Gastroesophageal sphincter (tissue), 4 donors: ENCODE measurements at regions not wholly inside any gene's neighbourhood (a gene's known extent, or its start where the extent isn't known, plus 50 kb on each side); places are given as distances from the start of the nearest gene placed in this dataset.

Source experiments
- ATAC-seq: fragments of 150-250 bp; one replicate; pipeline ENCODE4 v1.9.1; 2016; ENCODE audit warnings: mild to moderate bottlenecking, moderate library complexity
- H3K27ac ChIP-seq, 4 donors: fragments of 200-600 bp; sonication (generic) in 3 of 4; 1 replicate in 3 of 4; 2 replicates in 1 of 4; pipeline ENCODE4 v1.5.1; 2016 to 2019
- H3K27me3 ChIP-seq: fragments of 200-600 bp; sonication (generic); one replicate; pipeline ENCODE4 v1.5.1; 2019
- H3K36me3 ChIP-seq, 2 donors: fragments of 200-600 bp; sonication (generic); one replicate each; pipeline ENCODE4 v1.5.1; 2019; ENCODE audit warnings: control low read depth in 1 of 2
- H3K4me1 ChIP-seq, 3 donors: fragments of 200-600 bp; sonication (generic); 1 replicate in 2 of 3; 2 replicates in 1 of 3; pipeline ENCODE4 v1.5.1; 2016 to 2019; ENCODE audit warnings: control low read depth in 2 of 3
- H3K4me3 ChIP-seq, 2 donors: fragments of 200-600 bp; sonication (generic); one replicate each; pipeline ENCODE4 v1.5.1; 2019; ENCODE audit warnings: mild to moderate bottlenecking in 1 of 2, moderate library complexity in 1 of 2
- H3K9me3 ChIP-seq, 3 donors: fragments of 200-600 bp; sonication (generic); one replicate each; pipeline ENCODE4 v1.5.1; 2017 to 2019; ENCODE audit warnings: control low read depth in 2 of 3
- CTCF ChIP-seq, 4 experiments: fragments of 200-600 bp in 2 of 4; fragments of 450-650 bp in 2 of 4; sonication (generic) in 1 of 4; IDR thresholded peaks; one replicate each; pipeline ENCODE4 v1.5.1; 2017 to 2019; ENCODE audit warnings: antibody characterized with exemption in 4 of 4, mild to moderate bottlenecking in 2 of 4, moderate library complexity in 2 of 4
- EP300 ChIP-seq: sonication (generic); formaldehyde crosslinking; IDR thresholded peaks from one replicate; pipeline ENCODE4 v1.6.1; 2017; ENCODE audit warnings: antibody characterized with exemption, mild to moderate bottlenecking
- POLR2A ChIP-seq, 2 donors: fragments of 450-650 bp; IDR thresholded peaks; one replicate each; pipeline ENCODE4 v1.6.1; 2017; ENCODE audit warnings: antibody characterized with exemption in 2 of 2, mild to moderate bottlenecking in 2 of 2, moderate library complexity in 1 of 2
- POLR2AphosphoS5 ChIP-seq: sonication (generic); formaldehyde crosslinking; IDR thresholded peaks from one replicate; pipeline ENCODE4 v1.6.1; 2017; ENCODE audit warnings: antibody characterized with exemption
- WGBS, 2 donors: methylation state at CpG; one replicate each; pipeline ENCODE4 v1.1.5; 2018; ENCODE audit warnings: low coverage in 1 of 2; 5-methylcytosine and 5-hydroxymethylcytosine counted together

GRCh38 chr10:70943841-70944466 is 55.6 kb upstream of the PCBD1 start:
- Histone ChIP-seq H3K4me3 (no peak overlapping the region), H3K36me3 (no peaks in the 10 kb centered on the region), H3K4me1 (no peaks in the 10 kb centered on the region), H3K27ac (no peak overlapping the region), H3K9me3 (no peaks in the 10 kb centered on the region), H3K27me3 (peaks cover 3% of the 10 kb centered on the region)
- ATAC-seq, result no peak
- no peak for TF ChIP-seq EP300
- TF ChIP-seq POLR2AphosphoS5, result no peak
- no peak for TF ChIP-seq POLR2A (IDR thresholded peaks at IDR 0.05)
- no peak for TF ChIP-seq CTCF (IDR thresholded peaks at IDR 0.05)
- 74 to 78% methylated on average over 7 to 8 of the region's 14 CpGs for WGBS, 2 donors

DNA sequence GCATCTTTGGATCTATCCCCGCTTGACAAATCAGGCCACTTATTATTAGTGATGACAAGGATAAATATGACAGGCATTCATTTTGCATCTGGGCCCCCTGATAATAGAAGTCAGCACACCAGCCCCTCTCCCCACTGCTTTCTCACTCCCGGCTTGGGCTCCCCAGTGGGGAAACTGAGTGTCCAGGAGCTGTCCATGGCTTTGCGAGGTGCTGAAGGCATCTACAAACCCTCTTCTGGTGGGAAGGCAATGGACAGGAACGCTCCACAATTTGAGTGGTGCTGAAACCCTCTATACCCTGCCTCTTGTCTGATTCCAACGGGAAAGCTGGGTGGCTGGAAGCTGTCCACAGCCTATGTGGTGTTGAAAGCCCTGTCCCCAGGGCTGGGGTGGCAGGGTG is 61.7 kb upstream of the PCBD1 start:
- Histone ChIP-seq H3K4me1 (no peaks in the 10 kb centered on the region), H3K27ac (no peak overlapping the region), H3K27me3 (no peaks in the 10 kb centered on the region), H3K9me3 (no peaks in the 10 kb centered on the region), H3K36me3 (no peaks in the 10 kb centered on the region), H3K4me3 (no peak overlapping the region)
- WGBS, 2 donors, result 86 to 96% methylated on average over 1 to 2 of the region's 5 CpGs
- no peak for ATAC-seq
- no peak for TF ChIP-seq CTCF (IDR thresholded peaks at IDR 0.05)

DNA sequence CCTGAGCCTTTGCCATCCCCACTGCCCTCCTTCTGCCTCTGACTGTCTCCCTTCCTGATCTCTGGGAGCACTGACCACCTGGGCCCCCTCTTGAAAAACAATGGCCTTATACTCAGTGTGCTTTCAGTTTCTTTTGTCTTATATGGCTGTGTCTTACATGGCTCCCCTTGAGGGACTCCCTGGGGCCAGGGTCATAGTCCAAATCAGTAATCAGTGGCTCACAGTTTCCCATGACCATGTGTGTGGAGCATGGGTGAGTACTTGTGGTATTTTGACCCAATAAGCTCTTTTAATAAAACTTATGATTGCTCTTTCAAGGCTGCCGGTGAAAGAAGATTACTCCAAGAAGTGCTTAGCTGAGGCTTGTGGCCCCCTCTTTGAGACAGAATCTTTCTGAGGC is 62.4 kb upstream of the PCBD1 start:
- ATAC-seq, result no peak
- Histone ChIP-seq H3K9me3 (no peaks in the 10 kb centered on the region), H3K27me3 (no peaks in the 10 kb centered on the region), H3K4me1 (no peaks in the 10 kb centered on the region), H3K27ac (no peak overlapping the region), H3K36me3 (no peaks in the 10 kb centered on the region), H3K4me3 (no peak overlapping the region)
- no CpG with 5 or more reads among the region's 1 CpG for WGBS, 2 donors
- no peak for TF ChIP-seq CTCF (IDR thresholded peaks at IDR 0.05)
- TF ChIP-seq POLR2AphosphoS5, result no peak
- TF ChIP-seq EP300, result no peak
- TF ChIP-seq POLR2A (IDR thresholded peaks at IDR 0.05), result no peak

- WGBS, 2 donors, result 43% methylated on average over 1 of the region's 4 CpGs; no CpG with 5 or more reads in 1 of the 2 donors
- ATAC-seq, result no peak
- no peaks in the 10 kb centered on the region for H3K27me3 ChIP-seq
Observed at GRCh38 chr10:70952401-70952800, 64.0 kb upstream of the PCBD1 start.

More at GRCh38 chr10:70952401-70952800, 64.0 kb upstream of the PCBD1 start:
- Histone ChIP-seq H3K4me1 (no peaks in the 10 kb centered on the region), H3K9me3 (no peaks in the 10 kb centered on the region), H3K36me3 (no peaks in the 10 kb centered on the region), H3K27ac (no peak overlapping the region), H3K4me3 (no peak overlapping the region)
- no peak for TF ChIP-seq EP300
- no peak for TF ChIP-seq POLR2AphosphoS5
- TF ChIP-seq CTCF (IDR thresholded peaks at IDR 0.05), result no peak
- TF ChIP-seq POLR2A (IDR thresholded peaks at IDR 0.05), result no peak
